Endothelial cell of umbilical vein (primary cell): ENCODE measurements at regions not wholly inside any gene's neighbourhood (a gene's known extent, or its start where the extent isn't known, plus 50 kb on each side); places are given as distances from the start of the nearest gene placed in this dataset.
"Not testable (repeated sequence)": the region's sequence is repeated elsewhere in the genome, so short reads cannot be mapped to it uniquely, and the experiment has no call there.

Source experiments
- BruUV-seq: library from RNA; stranded (reverse); fragments of 400-500 nt; replicated peaks from 2 replicates; lab custom pipeline; 2021; lab: Mats Ljungman, UMichigan
- CTCF ChIA-PET: fragments of 300-600, 350-600 bp; sonication (Branson Sonifier 250); formaldehyde crosslinking; loops from one replicate; lab custom pipeline; 2021; ENCODE audit warnings: antibody characterized with exemption, inconsistent platforms; lab: Charles Lee
- POLR2A ChIA-PET: fragments of 300-600, 350-600 bp; sonication (Branson Sonifier 250); formaldehyde crosslinking; loops from one replicate; lab custom pipeline; 2021; ENCODE audit warnings: antibody characterized with exemption, inconsistent platforms; lab: Charles Lee
- DNase-seq: peaks from one replicate; pipeline ENCODE4 v3.0.0-alpha.2; 2011; ENCODE audit warnings: low read depth, low spot score
- FAIRE-seq: peaks from 2 replicates; lab custom pipeline; 2011; peaks lifted over from hg19 to GRCh38; lab: Jason Lieb, UNC
- H2AFZ ChIP-seq: 2 replicates; pipeline ENCODE4 v1.6.0; 2012; ENCODE audit warnings: low read depth, low read length, control low read depth, inconsistent platforms
- H3K27ac ChIP-seq: 2 replicates; pipeline ENCODE4 v1.5.1; 2011; ENCODE audit warnings: low read depth, mild to moderate bottlenecking, control low read depth, low read length, moderate library complexity; ENCODE audit not compliant: insufficient read depth
- H3K27me3 ChIP-seq, 2 experiments: 2 replicates each; pipeline versions ENCODE4 v1.6.0 to v1.6.1; 2011; ENCODE audit warnings: low read length in 2 of 2, mixed read lengths in 1 of 2; ENCODE audit not compliant: control insufficient read depth in 2 of 2, insufficient read depth in 2 of 2
- H3K36me3 ChIP-seq, 2 experiments: 2 replicates in 1 of 2; 3 replicates in 1 of 2; pipeline ENCODE4 v1.5.1; 2011; ENCODE audit warnings: low read length in 2 of 2, mild to moderate bottlenecking in 1 of 2, moderate library complexity in 1 of 2; ENCODE audit not compliant: control insufficient read depth in 2 of 2, insufficient read depth in 2 of 2; ENCODE audit errors: extremely low read depth in 1 of 2
- H3K4me1 ChIP-seq: 3 replicates; pipeline ENCODE4 v1.5.1; 2011; ENCODE audit warnings: mild to moderate bottlenecking, low read length; ENCODE audit not compliant: control insufficient read depth, insufficient read depth; ENCODE audit errors: extremely low read depth
- H3K4me2 ChIP-seq: 2 replicates; pipeline ENCODE4 v1.6.1; 2011; ENCODE audit warnings: low read length, control low read depth, mixed read lengths; ENCODE audit not compliant: insufficient read depth
- H3K4me3 ChIP-seq, 3 experiments: fragments of 200-600 bp in 1 of 3; sonication (generic), shearing (Covaris generic) in 1 of 3; replicated peaks in 1 of 3; 2 replicates each; pipeline ENCODE4 v1.5.1; 2011 to 2016; ENCODE audit warnings: control low read depth in 3 of 3, low read length in 3 of 3, mild to moderate bottlenecking in 2 of 3, inconsistent platforms in 1 of 3, low read depth in 1 of 3, moderate library complexity in 1 of 3; ENCODE audit not compliant: insufficient read depth in 1 of 3
- H3K79me2 ChIP-seq: 2 replicates; pipeline ENCODE4 v1.6.0; 2012; ENCODE audit warnings: low read length, inconsistent platforms; ENCODE audit not compliant: control insufficient read depth, insufficient read depth
- H3K9ac ChIP-seq: replicated peaks from 2 replicates; pipeline ENCODE3; 2011; ENCODE audit warnings: low read length, control low read depth; ENCODE audit not compliant: insufficient read depth; ENCODE audit errors: extremely low read depth
- H3K9me1 ChIP-seq: replicated peaks from 3 replicates; pipeline ENCODE4 v1.6.0; 2011; ENCODE audit warnings: mild to moderate bottlenecking, low read length; ENCODE audit not compliant: control insufficient read depth, insufficient read depth; ENCODE audit errors: extremely low read depth
- H3K9me3 ChIP-seq: replicated peaks from 2 replicates; pipeline ENCODE4 v1.5.1; 2012; ENCODE audit warnings: low read length, inconsistent platforms; ENCODE audit not compliant: control insufficient read depth, insufficient read depth
- H4K20me1 ChIP-seq: replicated peaks from 2 replicates; pipeline ENCODE3; 2011; ENCODE audit warnings: mild to moderate bottlenecking, low read length; ENCODE audit not compliant: control insufficient read depth, insufficient read depth; ENCODE audit errors: extremely low read depth
- dilution Hi-C: fragments of 300-500 bp; cut with MboI; formaldehyde crosslinking; loops from one replicate; pipeline ENCODE4 v1.15.0; 2019; ENCODE audit warnings: low sequenced_read_pairs; ENCODE audit not compliant: extremely low pct_ligation_motif_present
- intact Hi-C: fragments of 100-400 bp; cut with micrococcal nuclease; formaldehyde crosslinking; loops from one replicate; pipeline ENCODE4 v1.10.0; 2022

- H3K4me2 ChIP-seq, H3K36me3 ChIP-seq, dilution Hi-C loops, H2AFZ ChIP-seq, H4K20me1 ChIP-seq, H3K4me3 ChIP-seq, H3K27me3 ChIP-seq, H3K4me1 ChIP-seq, POLR2A ChIA-PET, BruUV-seq, intact Hi-C loops, H3K79me2 ChIP-seq, H3K9me1 ChIP-seq, CTCF ChIA-PET, H3K9ac ChIP-seq, H3K27ac ChIP-seq, FAIRE-seq, DNase-seq, H3K9me3 ChIP-seq: not testable (repeated sequence)
Observed at GRCh38 chrX:89206558-89206957, 459.5 kb downstream of the CPXCR1 start.

GRCh38 chrX:89214773-89215446 is 467.9 kb downstream of the CPXCR1 start:
- H3K9me3 ChIP-seq, intact Hi-C loops, FAIRE-seq, H2AFZ ChIP-seq, H3K9me1 ChIP-seq, H3K36me3 ChIP-seq, dilution Hi-C loops, POLR2A ChIA-PET, H3K4me1 ChIP-seq, H4K20me1 ChIP-seq, H3K4me3 ChIP-seq, H3K4me2 ChIP-seq, CTCF ChIA-PET, BruUV-seq, H3K27me3 ChIP-seq, DNase-seq, H3K27ac ChIP-seq, H3K79me2 ChIP-seq, H3K9ac ChIP-seq: not testable (repeated sequence)

GRCh38 chrX:89215447-89215787 is 468.4 kb downstream of the CPXCR1 start:
- BruUV-seq, DNase-seq, H3K79me2 ChIP-seq, H3K36me3 ChIP-seq, H3K4me1 ChIP-seq, H3K4me3 ChIP-seq, dilution Hi-C loops, H4K20me1 ChIP-seq, H3K9me1 ChIP-seq, H3K9ac ChIP-seq, intact Hi-C loops, H3K27me3 ChIP-seq, H3K9me3 ChIP-seq, H2AFZ ChIP-seq, H3K4me2 ChIP-seq, POLR2A ChIA-PET, CTCF ChIA-PET, H3K27ac ChIP-seq: not testable (repeated sequence)
- FAIRE-seq = peak; percentile 86
